ENCODE measurements at regions not wholly inside any gene's neighbourhood (a gene's known extent, or its start where the extent isn't known, plus 50 kb on each side); places are given as distances from the start of the nearest gene placed in this dataset.

GRCh38 chr11:112786196-112786595 lies 175.0 kb upstream of the NCAM1 start:
- no peaks in the 10 kb centered on the region for H3K36me3 ChIP-seq (ENCODE audit: control insufficient read depth, insufficient read depth, low read length)
- no peak for TF ChIP-seq CTCF (IDR thresholded peaks at IDR 0.05; ENCODE audit: insufficient read depth, low read length, poor library complexity, severe bottlenecking)
- H3K27me3 ChIP-seq (ENCODE audit: control insufficient read depth, insufficient read depth, low read length), result no peaks in the 10 kb centered on the region
- H3K4me3 ChIP-seq (ENCODE audit: low read depth, low read length), result no peak overlapping the region
- no peak for DNase-seq (ENCODE audit: low read depth)

GRCh38 chr11:112786886-112787530 lies 174.2 kb upstream of the NCAM1 start:
- no peak for TF ChIP-seq CTCF (IDR thresholded peaks at IDR 0.05; ENCODE audit: insufficient read depth, low read length, poor library complexity, severe bottlenecking)
- no peak overlapping the region for H3K4me3 ChIP-seq (ENCODE audit: low read depth, low read length)

GRCh38 chr11:112789481-112789880 lies 171.7 kb upstream of the NCAM1 start:
- Histone ChIP-seq H3K27me3 (ENCODE audit: control insufficient read depth, insufficient read depth, low read length) (no peaks in the 10 kb centered on the region), H3K36me3 (ENCODE audit: control insufficient read depth, insufficient read depth, low read length) (no peaks in the 10 kb centered on the region), H3K4me3 (ENCODE audit: low read depth, low read length) (no peak overlapping the region)
- TF ChIP-seq CTCF (IDR thresholded peaks at IDR 0.05; ENCODE audit: insufficient read depth, low read length, poor library complexity, severe bottlenecking), result no peak
- DNase-seq (ENCODE audit: low read depth), result no peak

More at GRCh38 chr11:112786886-112787530, 174.2 kb upstream of the NCAM1 start:
- Histone ChIP-seq H3K27me3 (ENCODE audit: control insufficient read depth, insufficient read depth, low read length) (no peaks in the 10 kb centered on the region), H3K36me3 (ENCODE audit: control insufficient read depth, insufficient read depth, low read length) (no peaks in the 10 kb centered on the region)
- no peak for DNase-seq (ENCODE audit: low read depth)

- H3K27me3 ChIP-seq (ENCODE audit: control insufficient read depth, insufficient read depth, low read length), result no peaks in the 10 kb centered on the region
- no peak overlapping the region for H3K4me3 ChIP-seq (ENCODE audit: low read depth, low read length)
- no peak for DNase-seq (ENCODE audit: low read depth)
- no peaks in the 10 kb centered on the region for H3K36me3 ChIP-seq (ENCODE audit: control insufficient read depth, insufficient read depth, low read length)
- TF ChIP-seq CTCF (IDR thresholded peaks at IDR 0.05; ENCODE audit: insufficient read depth, low read length, poor library complexity, severe bottlenecking), result no peak
These were observed 170.9 kb upstream of the NCAM1 start for GRCh38 chr11:112790286-112790685.

- Histone ChIP-seq H3K27me3 (ENCODE audit: control insufficient read depth, insufficient read depth, low read length) (no peaks in the 10 kb centered on the region), H3K4me3 (ENCODE audit: low read depth, low read length) (no peak overlapping the region), H3K36me3 (ENCODE audit: control insufficient read depth, insufficient read depth, low read length) (no peaks in the 10 kb centered on the region)
- TF ChIP-seq CTCF (IDR thresholded peaks at IDR 0.05; ENCODE audit: insufficient read depth, low read length, poor library complexity, severe bottlenecking), result no peak
- no peak for DNase-seq (ENCODE audit: low read depth)
These were observed 169.2 kb upstream of the NCAM1 start for GRCh38 chr11:112792070-112792469.

- DNase-seq (ENCODE audit: low read depth), result no peak
- Histone ChIP-seq H3K27me3 (ENCODE audit: control insufficient read depth, insufficient read depth, low read length) (no peaks in the 10 kb centered on the region), H3K36me3 (ENCODE audit: control insufficient read depth, insufficient read depth, low read length) (no peaks in the 10 kb centered on the region), H3K4me3 (ENCODE audit: low read depth, low read length) (no peak overlapping the region)
- TF ChIP-seq CTCF (IDR thresholded peaks at IDR 0.05; ENCODE audit: insufficient read depth, low read length, poor library complexity, severe bottlenecking), result no peak
These were observed 167.8 kb upstream of the NCAM1 start for GRCh38 chr11:112793416-112793815.
